Upper lobe of left lung (tissue), 6 donors: ENCODE measurements at regions not wholly inside any gene's neighbourhood (a gene's known extent, or its start where the extent isn't known, plus 50 kb on each side); places are given as distances from the start of the nearest gene placed in this dataset.

Source experiments
- ATAC-seq, 2 donors: fragments of 200-7000 bp; cut with Tn5 transposase; one replicate each; pipeline ENCODE4 v1.9.1; 2022; ENCODE audit warnings: mild to moderate bottlenecking in 2 of 2, moderate library complexity in 2 of 2; ENCODE audit not compliant: low FRiP score in 2 of 2
- DNase-seq, 2 donors: peaks; one replicate each; pipeline ENCODE4 v3.0.0-alpha.2; 2019 to 2020
- H3K27ac ChIP-seq, 4 donors: fragments of 200-600 bp; sonication (generic); one replicate each; pipeline ENCODE4 v1.5.1; 2016 to 2019
- H3K27me3 ChIP-seq, 4 donors: fragments of 200-600 bp; sonication (generic); one replicate each; pipeline ENCODE4 v1.5.1; 2017 to 2019
- H3K36me3 ChIP-seq, 4 donors: fragments of 200-600 bp; sonication (generic); one replicate each; pipeline ENCODE4 v1.5.1; 2016 to 2019
- H3K4me1 ChIP-seq, 4 donors: fragments of 200-600 bp; sonication (generic); one replicate each; pipeline ENCODE4 v1.5.1; 2018 to 2019
- H3K4me3 ChIP-seq, 4 donors: fragments of 200-600 bp; sonication (generic); one replicate each; pipeline ENCODE4 v1.5.1; 2017 to 2019; ENCODE audit warnings: mild to moderate bottlenecking in 2 of 4, moderate library complexity in 1 of 4
- H3K9me3 ChIP-seq, 4 donors: fragments of 200-600 bp; sonication (generic); one replicate each; pipeline ENCODE4 v1.5.1; 2018 to 2019
- EP300 ChIP-seq, 4 donors: sonication (generic); formaldehyde crosslinking; IDR thresholded peaks; one replicate each; pipeline ENCODE4 v1.5.1; 2017; ENCODE audit warnings: antibody characterized with exemption in 4 of 4, control low read depth in 2 of 4
- POLR2A ChIP-seq, 4 donors: fragments of 450-650 bp; IDR thresholded peaks; one replicate each; pipeline ENCODE4 v1.5.1; 2016 to 2017; ENCODE audit warnings: antibody characterized with exemption in 4 of 4, mild to moderate bottlenecking in 2 of 4
- POLR2AphosphoS5 ChIP-seq, 2 donors: sonication (generic); formaldehyde crosslinking; IDR thresholded peaks; one replicate each; pipeline ENCODE4 v1.5.1; 2017; ENCODE audit warnings: antibody characterized with exemption in 2 of 2
- WGBS, 2 donors: methylation state at CpG; one replicate each; pipeline ENCODE4 v1.1.5; 2017 to 2018; 5-methylcytosine and 5-hydroxymethylcytosine counted together
- TF ChIP-seq, protein P1 (sequence below), 6 experiments: fragments of 450-650 bp in 4 of 6; fragments of 200-600 bp in 2 of 6; sonication (generic) in 2 of 6; IDR thresholded peaks; one replicate each; pipeline ENCODE4 v1.5.1; 2016 to 2019; ENCODE audit warnings: antibody characterized with exemption in 6 of 6
- donor health status: DM: no; HTN: no; CAD: no; lungs with moderate emphysema.
- donor health status: DM: no; HTN: yes; CAD: no; lungs with severe emphysema.

- 74% methylated on average over 4 to 5 of the region's 5 CpGs for WGBS, 2 donors
- Histone ChIP-seq H3K4me3 (no peak overlapping the region), H3K9me3 (no peaks in the 10 kb centered on the region), H3K27ac (no peak overlapping the region), H3K36me3 (no peaks in the 10 kb centered on the region), H3K4me1 (no peaks in the 10 kb centered on the region), H3K27me3 (no peaks in the 10 kb centered on the region)
- DNase-seq (no peak), ATAC-seq (no peak)
- no peak for TF ChIP-seq POLR2A (IDR thresholded peaks at IDR 0.05)
- no peak for TF ChIP-seq POLR2AphosphoS5 (IDR thresholded peaks at IDR 0.05)
- TF ChIP-seq, protein P1, sequence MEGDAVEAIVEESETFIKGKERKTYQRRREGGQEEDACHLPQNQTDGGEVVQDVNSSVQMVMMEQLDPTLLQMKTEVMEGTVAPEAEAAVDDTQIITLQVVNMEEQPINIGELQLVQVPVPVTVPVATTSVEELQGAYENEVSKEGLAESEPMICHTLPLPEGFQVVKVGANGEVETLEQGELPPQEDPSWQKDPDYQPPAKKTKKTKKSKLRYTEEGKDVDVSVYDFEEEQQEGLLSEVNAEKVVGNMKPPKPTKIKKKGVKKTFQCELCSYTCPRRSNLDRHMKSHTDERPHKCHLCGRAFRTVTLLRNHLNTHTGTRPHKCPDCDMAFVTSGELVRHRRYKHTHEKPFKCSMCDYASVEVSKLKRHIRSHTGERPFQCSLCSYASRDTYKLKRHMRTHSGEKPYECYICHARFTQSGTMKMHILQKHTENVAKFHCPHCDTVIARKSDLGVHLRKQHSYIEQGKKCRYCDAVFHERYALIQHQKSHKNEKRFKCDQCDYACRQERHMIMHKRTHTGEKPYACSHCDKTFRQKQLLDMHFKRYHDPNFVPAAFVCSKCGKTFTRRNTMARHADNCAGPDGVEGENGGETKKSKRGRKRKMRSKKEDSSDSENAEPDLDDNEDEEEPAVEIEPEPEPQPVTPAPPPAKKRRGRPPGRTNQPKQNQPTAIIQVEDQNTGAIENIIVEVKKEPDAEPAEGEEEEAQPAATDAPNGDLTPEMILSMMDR (IDR thresholded peaks at IDR 0.05): no peak
- TF ChIP-seq EP300 (IDR thresholded peaks at IDR 0.05): no peak
Measured at GRCh38 chr11:70720281-70720680, 322.0 kb downstream of the CTTN start.

DNA sequence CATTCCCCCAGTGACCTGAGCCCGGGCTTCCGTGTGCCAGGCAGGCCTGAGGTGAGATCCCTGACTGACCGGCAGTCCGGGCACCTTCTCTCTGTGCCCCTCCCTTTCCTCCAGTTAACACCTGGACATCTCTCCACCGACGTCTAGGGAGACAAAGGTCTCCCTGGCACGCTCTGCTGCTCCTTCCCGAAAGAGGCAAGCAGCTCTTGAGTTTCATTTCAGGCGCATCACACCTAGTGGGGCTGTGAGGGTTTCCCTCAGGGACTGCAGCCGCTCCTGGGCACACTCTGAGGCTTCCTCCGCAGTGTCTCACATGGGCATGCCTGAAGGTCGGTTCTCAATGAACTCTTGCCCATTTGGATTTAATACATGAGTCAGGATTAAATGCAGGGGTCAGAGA is 322.7 kb downstream of the CTTN start:
- WGBS, 2 donors: 79 to 84% methylated on average over 8 to 12 of the region's 12 CpGs
- TF ChIP-seq POLR2A (IDR thresholded peaks at IDR 0.05) (no peak), EP300 (IDR thresholded peaks at IDR 0.05) (no peak), POLR2AphosphoS5 (IDR thresholded peaks at IDR 0.05) (no peak)
- TF ChIP-seq, protein P1 (IDR thresholded peaks at IDR 0.05): no peak
- Histone ChIP-seq H3K27me3 (no peaks in the 10 kb centered on the region), H3K27ac (no peak overlapping the region), H3K36me3 (no peaks in the 10 kb centered on the region), H3K9me3 (no peaks in the 10 kb centered on the region), H3K4me3 (no peak overlapping the region), H3K4me1 (no peaks in the 10 kb centered on the region)
- DNase-seq (no peak), ATAC-seq (no peak)

- no peak overlapping the region for H3K4me3 ChIP-seq
- no peak overlapping the region for H3K27ac ChIP-seq
- no peaks in the 10 kb centered on the region for H3K36me3 ChIP-seq
- DNase-seq (no peak), ATAC-seq (no peak)
- no peaks in the 10 kb centered on the region for H3K9me3 ChIP-seq
- no peaks in the 10 kb centered on the region for H3K4me1 ChIP-seq
- TF ChIP-seq, protein P1 (IDR thresholded peaks at IDR 0.05): no peak
- TF ChIP-seq POLR2AphosphoS5 (IDR thresholded peaks at IDR 0.05) (no peak), POLR2A (IDR thresholded peaks at IDR 0.05) (no peak)
- H3K27me3 ChIP-seq: no peaks in the 10 kb centered on the region
- WGBS, 2 donors: 78 to 90% methylated on average over 10 of the region's 10 CpGs
Measured at GRCh38 chr11:70725278-70725677, 326.9 kb downstream of the CTTN start.

- H3K27me3 ChIP-seq: no peaks in the 10 kb centered on the region
- TF ChIP-seq EP300 (IDR thresholded peaks at IDR 0.05): no peak
- TF ChIP-seq, protein P1 (IDR thresholded peaks at IDR 0.05): no peak
- TF ChIP-seq POLR2AphosphoS5 (IDR thresholded peaks at IDR 0.05): no peak
- TF ChIP-seq POLR2A (IDR thresholded peaks at IDR 0.05): no peak
- H3K36me3 ChIP-seq: no peaks in the 10 kb centered on the region
- no peaks in the 10 kb centered on the region for H3K9me3 ChIP-seq
- H3K4me3 ChIP-seq: no peak overlapping the region
- 84 to 87% methylated on average over 7 of the region's 7 CpGs for WGBS, 2 donors
- ATAC-seq: no peak
- H3K4me1 ChIP-seq: no peaks in the 10 kb centered on the region
- DNase-seq: no peak
- H3K27ac ChIP-seq: no peak overlapping the region
Measured at GRCh38 chr11:70725739-70726138, 327.4 kb downstream of the CTTN start.

GRCh38 chr11:70727021-70727420 is 328.7 kb downstream of the CTTN start:
- H3K27ac ChIP-seq: no peak overlapping the region
- 89 to 96% methylated on average over 5 of the region's 5 CpGs for WGBS, 2 donors
- no peaks in the 10 kb centered on the region for H3K36me3 ChIP-seq
- no peaks in the 10 kb centered on the region for H3K9me3 ChIP-seq
- no peaks in the 10 kb centered on the region for H3K4me1 ChIP-seq
- ATAC-seq (no peak), DNase-seq (no peak)
- TF ChIP-seq, protein P1 (IDR thresholded peaks at IDR 0.05): no peak
- TF ChIP-seq EP300 (IDR thresholded peaks at IDR 0.05): no peak
- H3K4me3 ChIP-seq: no peak overlapping the region
- no peaks in the 10 kb centered on the region for H3K27me3 ChIP-seq
